Ishikawa (cell line): ENCODE measurements at regions not wholly inside any gene's neighbourhood (a gene's known extent, or its start where the extent isn't known, plus 50 kb on each side); places are given as distances from the start of the nearest gene placed in this dataset.

Source experiments
- CEBPB ChIP-seq: IDR thresholded peaks from 2 replicates; pipeline ENCODE4 v1.6.1; 2012
- CREB1 ChIP-seq: IDR thresholded peaks from 2 replicates; pipeline ENCODE4 v1.6.1; 2012; ENCODE audit warnings: low read depth
- EGR1 ChIP-seq: IDR thresholded peaks from 2 replicates; pipeline ENCODE4 v1.6.1; 2012
- EP300 ChIP-seq: IDR thresholded peaks from 2 replicates; pipeline ENCODE4 v1.6.1; 2012; ENCODE audit warnings: borderline replicate concordance
- FOXM1 ChIP-seq: IDR thresholded peaks from 2 replicates; pipeline ENCODE4 v1.6.1; 2012; ENCODE audit warnings: low read depth, borderline replicate concordance
- NFIC ChIP-seq: IDR thresholded peaks from 2 replicates; pipeline ENCODE4 v1.6.1; 2012
- RAD21 ChIP-seq: IDR thresholded peaks from 2 replicates; pipeline ENCODE4 v1.6.1; 2012; ENCODE audit warnings: low read depth
- TAF1 ChIP-seq: IDR thresholded peaks from 2 replicates; pipeline ENCODE4 v1.6.1; 2012; ENCODE audit warnings: low read depth, mild to moderate bottlenecking
- TCF12 ChIP-seq: IDR thresholded peaks from 2 replicates; pipeline ENCODE4 v1.6.1; 2012; ENCODE audit warnings: low read depth
- TEAD4 ChIP-seq: IDR thresholded peaks from 2 replicates; pipeline ENCODE4 v1.6.1; 2012
- YY1 ChIP-seq: IDR thresholded peaks from 2 replicates; pipeline ENCODE4 v1.6.1; 2012; ENCODE audit warnings: low read depth
- ZBTB7A ChIP-seq: IDR thresholded peaks from 2 replicates; pipeline ENCODE4 v1.6.1; 2012; ENCODE audit warnings: low read depth
- TF ChIP-seq, protein P1 (sequence below): IDR thresholded peaks from 2 replicates; pipeline ENCODE4 v1.6.1; 2012
- TF ChIP-seq, protein P2 (sequence below): IDR thresholded peaks from 2 replicates; pipeline ENCODE4 v1.6.1; 2012; ENCODE audit warnings: low read depth, mild to moderate bottlenecking
- TF ChIP-seq, protein P3 (sequence below): IDR thresholded peaks from 2 replicates; pipeline ENCODE4 v1.6.1; 2012

DNA sequence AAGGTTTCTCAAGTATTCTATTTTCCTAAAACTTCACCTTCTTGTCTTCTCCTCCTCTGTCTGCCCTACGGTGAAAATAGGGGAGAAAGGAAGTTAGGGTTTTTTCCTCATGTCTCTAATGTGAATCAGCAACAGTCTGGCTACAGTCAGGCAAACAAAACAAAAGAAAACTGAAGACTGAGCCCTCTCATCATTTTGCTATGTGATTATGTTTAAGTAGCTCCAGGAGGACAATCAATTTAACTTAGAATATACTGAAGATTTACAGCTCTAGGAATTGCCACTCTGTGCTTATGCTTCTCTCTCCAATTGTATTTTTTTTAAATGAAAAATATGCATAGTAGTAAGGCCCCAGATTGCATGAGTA, 316.2 kb downstream of the GPAT3 start:
- TF ChIP-seq YY1 (no peak), TCF12 (no peak)

DNA sequence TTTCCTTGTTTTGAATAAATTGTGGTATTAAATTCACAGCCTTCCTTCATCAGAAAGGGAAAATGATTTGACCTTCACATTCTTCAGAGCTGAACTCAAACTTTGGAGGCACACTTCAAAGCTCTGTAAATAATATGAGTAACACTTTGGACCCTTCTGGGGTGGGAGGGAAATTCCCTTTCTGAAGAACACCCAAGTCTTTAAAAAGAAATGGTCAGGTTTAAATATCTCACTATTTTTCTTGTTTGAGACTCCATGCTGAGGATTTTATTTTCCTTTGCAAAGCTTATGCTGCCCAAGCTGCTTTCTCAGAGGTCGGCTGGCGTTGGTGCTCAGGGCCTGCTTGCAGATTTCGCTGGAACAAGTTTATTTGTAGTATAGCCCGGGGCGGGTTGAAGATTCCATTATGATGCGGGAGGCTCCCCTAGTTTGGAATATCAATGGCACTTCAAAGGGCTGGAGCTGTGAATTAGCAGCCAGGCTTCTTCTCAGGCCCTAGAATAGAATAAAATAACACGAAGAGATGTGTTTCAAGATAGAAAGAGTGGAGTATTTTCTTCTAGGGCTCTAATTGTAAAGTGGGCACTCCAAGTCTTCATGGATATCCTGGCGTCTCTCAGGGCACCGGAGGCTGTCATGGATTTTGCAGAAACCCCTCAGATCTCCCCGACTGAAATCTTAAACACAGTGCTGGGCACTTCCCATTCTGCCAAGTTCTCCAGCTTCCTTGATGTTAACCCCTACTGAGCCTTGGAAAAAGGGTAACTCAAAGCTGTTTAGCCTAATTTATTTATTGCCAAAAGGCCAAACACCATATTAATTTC, 315.6 kb downstream of the GPAT3 start:
- TF ChIP-seq, protein P1, sequence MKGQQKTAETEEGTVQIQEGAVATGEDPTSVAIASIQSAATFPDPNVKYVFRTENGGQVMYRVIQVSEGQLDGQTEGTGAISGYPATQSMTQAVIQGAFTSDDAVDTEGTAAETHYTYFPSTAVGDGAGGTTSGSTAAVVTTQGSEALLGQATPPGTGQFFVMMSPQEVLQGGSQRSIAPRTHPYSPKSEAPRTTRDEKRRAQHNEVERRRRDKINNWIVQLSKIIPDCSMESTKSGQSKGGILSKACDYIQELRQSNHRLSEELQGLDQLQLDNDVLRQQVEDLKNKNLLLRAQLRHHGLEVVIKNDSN, result no peak
- TF ChIP-seq TCF12, result no peak

DNA sequence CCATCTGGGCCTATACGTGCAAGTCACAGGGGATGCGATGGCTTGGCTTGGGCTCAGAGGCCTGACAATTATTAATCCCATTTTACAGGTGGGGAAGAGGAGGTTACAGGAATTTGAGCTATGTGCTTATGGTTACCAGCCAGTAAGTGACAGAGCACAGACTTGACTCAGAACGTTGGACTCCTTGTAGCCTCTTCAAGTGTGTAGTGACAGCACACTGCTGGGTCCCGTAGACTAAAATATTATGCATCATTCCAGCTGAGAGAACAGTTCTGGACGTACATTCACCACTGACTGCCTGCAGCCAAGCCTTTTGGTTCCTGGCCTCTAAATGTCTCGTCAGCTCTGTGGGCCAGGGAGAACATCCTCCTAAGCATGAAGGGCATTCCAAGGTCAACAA, 314.5 kb downstream of the GPAT3 start:
- no peak for TF ChIP-seq CEBPB
- no peak for TF ChIP-seq TCF12
- TF ChIP-seq TEAD4, result no peak
- no peak for TF ChIP-seq EP300
- no peak for TF ChIP-seq EGR1
- TF ChIP-seq ZBTB7A, result no peak
- TF ChIP-seq CREB1, result no peak
- TF ChIP-seq NFIC, result no peak
- TF ChIP-seq, protein P1, result no peak
- no peak for TF ChIP-seq YY1
- TF ChIP-seq, protein P2, sequence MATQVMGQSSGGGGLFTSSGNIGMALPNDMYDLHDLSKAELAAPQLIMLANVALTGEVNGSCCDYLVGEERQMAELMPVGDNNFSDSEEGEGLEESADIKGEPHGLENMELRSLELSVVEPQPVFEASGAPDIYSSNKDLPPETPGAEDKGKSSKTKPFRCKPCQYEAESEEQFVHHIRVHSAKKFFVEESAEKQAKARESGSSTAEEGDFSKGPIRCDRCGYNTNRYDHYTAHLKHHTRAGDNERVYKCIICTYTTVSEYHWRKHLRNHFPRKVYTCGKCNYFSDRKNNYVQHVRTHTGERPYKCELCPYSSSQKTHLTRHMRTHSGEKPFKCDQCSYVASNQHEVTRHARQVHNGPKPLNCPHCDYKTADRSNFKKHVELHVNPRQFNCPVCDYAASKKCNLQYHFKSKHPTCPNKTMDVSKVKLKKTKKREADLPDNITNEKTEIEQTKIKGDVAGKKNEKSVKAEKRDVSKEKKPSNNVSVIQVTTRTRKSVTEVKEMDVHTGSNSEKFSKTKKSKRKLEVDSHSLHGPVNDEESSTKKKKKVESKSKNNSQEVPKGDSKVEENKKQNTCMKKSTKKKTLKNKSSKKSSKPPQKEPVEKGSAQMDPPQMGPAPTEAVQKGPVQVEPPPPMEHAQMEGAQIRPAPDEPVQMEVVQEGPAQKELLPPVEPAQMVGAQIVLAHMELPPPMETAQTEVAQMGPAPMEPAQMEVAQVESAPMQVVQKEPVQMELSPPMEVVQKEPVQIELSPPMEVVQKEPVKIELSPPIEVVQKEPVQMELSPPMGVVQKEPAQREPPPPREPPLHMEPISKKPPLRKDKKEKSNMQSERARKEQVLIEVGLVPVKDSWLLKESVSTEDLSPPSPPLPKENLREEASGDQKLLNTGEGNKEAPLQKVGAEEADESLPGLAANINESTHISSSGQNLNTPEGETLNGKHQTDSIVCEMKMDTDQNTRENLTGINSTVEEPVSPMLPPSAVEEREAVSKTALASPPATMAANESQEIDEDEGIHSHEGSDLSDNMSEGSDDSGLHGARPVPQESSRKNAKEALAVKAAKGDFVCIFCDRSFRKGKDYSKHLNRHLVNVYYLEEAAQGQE, result no peak
- TF ChIP-seq TAF1, result no peak
- TF ChIP-seq RAD21, result no peak
- no peak for TF ChIP-seq FOXM1

DNA sequence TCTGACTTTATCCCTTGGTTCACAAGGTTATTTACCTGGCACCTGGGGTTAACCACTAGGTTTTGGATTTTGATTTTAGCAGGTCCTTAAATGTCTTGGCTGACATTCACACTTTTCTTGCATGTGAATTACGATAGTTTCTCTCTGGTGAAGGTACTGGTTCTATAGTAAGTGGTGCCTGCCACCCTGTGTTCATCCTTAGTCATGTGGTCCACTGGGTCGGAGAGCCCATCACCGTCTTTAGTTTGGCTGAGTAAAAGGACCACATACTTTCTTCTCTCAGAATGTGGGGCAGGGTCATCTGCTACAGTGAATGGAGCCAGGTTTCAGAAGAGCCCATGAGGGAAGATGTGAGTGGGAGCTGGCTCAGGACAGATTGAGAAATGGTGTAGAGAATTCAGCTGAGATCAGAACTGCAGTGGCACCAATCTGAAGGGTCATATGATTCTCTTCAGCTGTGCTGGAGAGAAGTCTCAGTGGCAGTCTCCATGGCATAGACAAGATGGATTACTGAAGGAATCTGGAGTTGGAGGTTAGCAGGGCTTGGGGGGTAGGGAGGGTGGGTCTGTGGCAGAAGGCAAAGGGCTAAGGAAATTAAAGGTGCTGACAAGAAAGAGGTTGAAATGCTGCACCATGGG, 310.4 kb downstream of the GPAT3 start:
- TF ChIP-seq RAD21, result no peak
- TF ChIP-seq ZBTB7A, result no peak
- no peak for TF ChIP-seq EGR1
- no peak for TF ChIP-seq TAF1
- no peak for TF ChIP-seq CREB1
- no peak for TF ChIP-seq FOXM1
- TF ChIP-seq TCF12, result no peak
- TF ChIP-seq, protein P3, sequence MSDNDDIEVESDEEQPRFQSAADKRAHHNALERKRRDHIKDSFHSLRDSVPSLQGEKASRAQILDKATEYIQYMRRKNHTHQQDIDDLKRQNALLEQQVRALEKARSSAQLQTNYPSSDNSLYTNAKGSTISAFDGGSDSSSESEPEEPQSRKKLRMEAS, result no peak
- TF ChIP-seq YY1, result no peak
- no peak for TF ChIP-seq NFIC
- no peak for TF ChIP-seq TEAD4
- no peak for TF ChIP-seq EP300

DNA sequence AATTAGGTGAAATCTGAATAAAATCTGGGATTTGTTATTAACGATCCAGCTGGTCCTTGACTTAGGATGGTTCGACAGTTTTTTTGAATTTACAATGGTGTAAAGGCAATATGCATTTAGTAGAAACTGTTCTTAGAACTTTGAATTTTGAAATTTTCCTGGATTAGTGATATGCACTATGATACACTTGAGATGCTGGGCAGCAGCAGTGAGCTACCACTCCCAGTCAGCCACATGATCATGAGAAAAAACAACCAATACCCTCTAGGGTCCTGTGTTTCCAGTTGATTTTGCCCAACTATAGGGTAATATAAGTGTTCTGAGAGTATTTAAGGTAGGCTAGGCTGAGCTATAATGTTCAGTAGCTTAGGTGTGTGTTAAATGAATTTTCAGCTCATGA, 303.7 kb downstream of the GPAT3 start:
- no peak for TF ChIP-seq RAD21

DNA sequence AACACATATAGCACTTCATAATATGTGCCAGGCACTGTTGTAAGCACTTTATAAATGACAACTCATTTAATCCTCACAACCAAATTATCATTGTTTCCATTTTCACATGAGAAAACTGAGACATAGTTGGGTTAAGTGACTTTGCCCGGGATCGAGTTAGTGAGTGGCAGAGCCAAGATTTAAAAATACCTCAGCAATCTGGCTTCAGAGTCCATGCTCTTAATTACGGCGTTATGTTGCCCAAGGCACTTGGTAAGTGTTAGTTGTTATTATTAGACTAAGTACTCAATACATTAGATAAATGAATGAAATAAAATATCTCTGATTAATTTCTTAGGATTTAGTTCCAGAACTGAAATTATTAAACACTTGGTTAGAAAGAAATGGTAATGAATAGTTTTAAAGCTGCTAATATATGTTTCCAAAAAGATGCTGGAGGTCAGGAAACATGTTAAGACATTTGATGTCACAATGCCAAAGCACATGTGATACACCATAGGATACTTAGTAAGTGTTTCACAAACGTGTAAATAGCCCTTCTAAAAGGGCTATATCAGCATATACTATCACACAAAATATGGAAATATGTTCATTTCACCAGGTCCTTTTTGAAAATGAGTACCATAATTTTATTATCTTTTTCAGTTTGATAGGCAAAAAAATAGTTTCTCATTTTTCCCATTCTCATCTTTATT, 301.9 kb downstream of the GPAT3 start:
- no peak for TF ChIP-seq CEBPB
- TF ChIP-seq FOXM1, result no peak
- TF ChIP-seq TAF1, result no peak
- TF ChIP-seq, protein P1, result no peak
- no peak for TF ChIP-seq RAD21
- TF ChIP-seq TCF12, result no peak
- TF ChIP-seq TEAD4, result no peak
- no peak for TF ChIP-seq CREB1
- no peak for TF ChIP-seq YY1
- TF ChIP-seq, protein P2, result no peak
- TF ChIP-seq NFIC, result no peak
- no peak for TF ChIP-seq ZBTB7A
- no peak for TF ChIP-seq EP300
- TF ChIP-seq EGR1, result no peak
- TF ChIP-seq, protein P3, result no peak
